DMS114 treated with DMSO at 0.1 percent for 48 hours (cell line): ENCODE measurements at regions not wholly inside any gene's neighbourhood (a gene's known extent, or its start where the extent isn't known, plus 50 kb on each side); places are given as distances from the start of the nearest gene placed in this dataset.
"Not testable (repeated sequence)": the region's sequence is repeated elsewhere in the genome, so short reads cannot be mapped to it uniquely, and the experiment has no call there.

Experiments used
- DNase-seq: peaks from one replicate; lab custom pipeline; 2025; ENCODE audit not compliant: unreplicated experiment; lab: John Stamatoyannopoulos, UW

- DNase-seq, result not testable (repeated sequence)
Observed at GRCh38 chr6:71360556-71361335, 72.1 kb downstream of the OGFRL1 start.

- no peak for DNase-seq
Observed at GRCh38 chr6:71364889-71365542, 76.4 kb downstream of the OGFRL1 start.

GRCh38 chr6:71367756-71368155 is 79.1 kb downstream of the OGFRL1 start:
- DNase-seq, result no peak

GRCh38 chr6:71368284-71368683 is 79.7 kb downstream of the OGFRL1 start:
- no peak for DNase-seq

GRCh38 chr6:71371559-71371958 is 82.9 kb downstream of the OGFRL1 start:
- no peak for DNase-seq

GRCh38 chr6:71373943-71374342 is 85.3 kb downstream of the OGFRL1 start:
- no peak for DNase-seq

GRCh38 chr6:71375676-71376075 is 87.1 kb downstream of the OGFRL1 start:
- DNase-seq, result no peak

- no peak for DNase-seq
Observed at GRCh38 chr6:71376830-71377229, 88.2 kb downstream of the OGFRL1 start.

- DNase-seq, result peak; percentile 4
Observed at GRCh38 chr6:71383476-71383875, 94.9 kb downstream of the OGFRL1 start.

GRCh38 chr6:71383901-71384489 is 95.4 kb downstream of the OGFRL1 start:
- DNase-seq, result peak; percentile 16

GRCh38 chr6:71385111-71385822 is 96.7 kb downstream of the OGFRL1 start:
- no peak for DNase-seq

GRCh38 chr6:71386215-71386614 is 97.6 kb downstream of the OGFRL1 start:
- DNase-seq, result no peak

- DNase-seq, result no peak
Observed at GRCh38 chr6:71387179-71387578, 98.6 kb downstream of the OGFRL1 start.

- DNase-seq, result no peak
Observed at GRCh38 chr6:71388068-71388744, 99.6 kb downstream of the OGFRL1 start.

- DNase-seq, result no peak
Observed at GRCh38 chr6:71388856-71389527, 100.4 kb downstream of the OGFRL1 start.

- no peak for DNase-seq
Observed at GRCh38 chr6:71391126-71391525, 102.5 kb downstream of the OGFRL1 start.

- no peak for DNase-seq
Observed at GRCh38 chr6:71392276-71392675, 103.7 kb downstream of the OGFRL1 start.

GRCh38 chr6:71393471-71393870 is 104.9 kb downstream of the OGFRL1 start:
- DNase-seq, result no peak

GRCh38 chr6:71393981-71394432 is 105.4 kb downstream of the OGFRL1 start:
- no peak for DNase-seq

- no peak for DNase-seq
Observed at GRCh38 chr6:71394926-71395325, 106.3 kb downstream of the OGFRL1 start.
